Mesothelial cell of epicardium (in vitro differentiated cells): ENCODE measurements at regions not wholly inside any gene's neighbourhood (a gene's known extent, or its start where the extent isn't known, plus 50 kb on each side); places are given as distances from the start of the nearest gene placed in this dataset.

ENCODE experiments used
- DNase-seq, 2 experiments: peaks; one replicate each; pipeline ENCODE4 v3.0.0; 2021; ENCODE audit warnings: low spot score in 2 of 2; ENCODE audit not compliant: unreplicated experiment in 2 of 2
- H3K27ac Mint-ChIP-seq: 2 replicates; pipeline ENCODE4 v1.8.0; 2021; ENCODE audit warnings: mixed read lengths
- H3K27me3 Mint-ChIP-seq: 2 replicates; pipeline ENCODE4 v1.8.0; 2021; ENCODE audit warnings: low read depth, mixed read lengths
- H3K36me3 Mint-ChIP-seq: 2 replicates; pipeline ENCODE4 v1.8.0; 2021; ENCODE audit warnings: mixed read lengths
- H3K4me1 Mint-ChIP-seq: 2 replicates; pipeline ENCODE4 v1.8.0; 2021; ENCODE audit warnings: mixed read lengths
- H3K4me3 Mint-ChIP-seq: 2 replicates; pipeline ENCODE4 v1.8.0; 2021; ENCODE audit warnings: mild to moderate bottlenecking, moderate library complexity, mixed read lengths
- H3K9me3 Mint-ChIP-seq: 2 replicates; pipeline ENCODE4 v1.8.0; 2021; ENCODE audit warnings: mixed read lengths
- TF ChIP-seq, protein P1 (sequence below): fragments of 200-600 bp; sonication (generic); IDR thresholded peaks from one replicate; pipeline ENCODE4 v1.5.0; 2021; ENCODE audit warnings: antibody characterized with exemption; ENCODE audit not compliant: unreplicated experiment

DNA sequence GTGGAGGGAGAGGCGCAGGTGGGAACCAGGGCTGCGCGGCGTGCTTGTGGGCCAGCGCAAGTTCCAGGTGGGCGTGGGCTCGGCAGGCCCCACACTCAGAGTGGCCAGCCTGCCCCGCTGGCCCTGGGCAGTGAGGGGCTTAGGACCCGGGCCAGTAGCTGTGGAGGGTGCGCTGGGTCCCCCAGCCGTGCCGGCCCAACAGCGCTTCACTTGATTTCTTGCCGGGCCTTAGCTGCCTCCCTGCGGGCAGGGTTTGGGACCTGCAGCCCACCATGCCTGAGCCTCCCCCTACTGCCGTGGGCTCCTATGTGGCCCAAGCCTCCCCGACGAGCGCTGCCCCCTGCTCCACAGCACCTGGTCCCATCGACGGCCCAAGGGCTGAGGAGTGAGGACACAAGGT, 1636.9 kb upstream of the SLC39A10 start:
- H3K4me3 Mint-ChIP-seq = no peak overlapping the region
- DNase-seq = no peak
- peaks cover 11% of the 10 kb centered on the region for H3K36me3 Mint-ChIP-seq
- H3K4me1 Mint-ChIP-seq = peaks cover 7% of the 10 kb centered on the region
- TF ChIP-seq, protein P1, sequence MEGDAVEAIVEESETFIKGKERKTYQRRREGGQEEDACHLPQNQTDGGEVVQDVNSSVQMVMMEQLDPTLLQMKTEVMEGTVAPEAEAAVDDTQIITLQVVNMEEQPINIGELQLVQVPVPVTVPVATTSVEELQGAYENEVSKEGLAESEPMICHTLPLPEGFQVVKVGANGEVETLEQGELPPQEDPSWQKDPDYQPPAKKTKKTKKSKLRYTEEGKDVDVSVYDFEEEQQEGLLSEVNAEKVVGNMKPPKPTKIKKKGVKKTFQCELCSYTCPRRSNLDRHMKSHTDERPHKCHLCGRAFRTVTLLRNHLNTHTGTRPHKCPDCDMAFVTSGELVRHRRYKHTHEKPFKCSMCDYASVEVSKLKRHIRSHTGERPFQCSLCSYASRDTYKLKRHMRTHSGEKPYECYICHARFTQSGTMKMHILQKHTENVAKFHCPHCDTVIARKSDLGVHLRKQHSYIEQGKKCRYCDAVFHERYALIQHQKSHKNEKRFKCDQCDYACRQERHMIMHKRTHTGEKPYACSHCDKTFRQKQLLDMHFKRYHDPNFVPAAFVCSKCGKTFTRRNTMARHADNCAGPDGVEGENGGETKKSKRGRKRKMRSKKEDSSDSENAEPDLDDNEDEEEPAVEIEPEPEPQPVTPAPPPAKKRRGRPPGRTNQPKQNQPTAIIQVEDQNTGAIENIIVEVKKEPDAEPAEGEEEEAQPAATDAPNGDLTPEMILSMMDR = no peak
- peaks cover 26% of the 10 kb centered on the region for H3K9me3 Mint-ChIP-seq
- H3K27me3 Mint-ChIP-seq = no peaks in the 10 kb centered on the region
- no peak overlapping the region for H3K27ac Mint-ChIP-seq

DNA sequence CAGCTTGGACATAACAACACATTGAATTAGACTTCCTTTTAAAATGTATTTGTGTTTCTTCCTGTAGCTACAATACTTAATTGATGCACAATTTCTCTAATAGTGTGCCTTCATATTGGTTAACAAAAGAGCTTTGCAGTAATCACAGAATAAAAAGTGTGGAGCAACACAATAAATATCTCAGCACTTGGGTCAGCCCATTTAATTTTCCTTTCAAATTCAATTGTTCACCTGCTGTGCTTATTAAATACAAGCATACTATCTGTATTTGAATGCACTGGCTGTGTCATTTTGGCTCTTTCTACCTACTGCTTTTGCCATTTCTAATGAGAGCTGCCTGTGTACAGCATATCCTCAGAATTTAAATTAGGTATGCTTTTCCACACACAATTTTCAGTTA, 1641.3 kb upstream of the SLC39A10 start:
- TF ChIP-seq, protein P1 = no peak
- peaks cover 14% of the 10 kb centered on the region for H3K4me1 Mint-ChIP-seq
- H3K36me3 Mint-ChIP-seq = peaks cover 5% of the 10 kb centered on the region
- H3K4me3 Mint-ChIP-seq = no peak overlapping the region
- no peak overlapping the region for H3K27ac Mint-ChIP-seq
- H3K9me3 Mint-ChIP-seq = peaks cover 23% of the 10 kb centered on the region
- no peaks in the 10 kb centered on the region for H3K27me3 Mint-ChIP-seq
- no peak for DNase-seq

DNA sequence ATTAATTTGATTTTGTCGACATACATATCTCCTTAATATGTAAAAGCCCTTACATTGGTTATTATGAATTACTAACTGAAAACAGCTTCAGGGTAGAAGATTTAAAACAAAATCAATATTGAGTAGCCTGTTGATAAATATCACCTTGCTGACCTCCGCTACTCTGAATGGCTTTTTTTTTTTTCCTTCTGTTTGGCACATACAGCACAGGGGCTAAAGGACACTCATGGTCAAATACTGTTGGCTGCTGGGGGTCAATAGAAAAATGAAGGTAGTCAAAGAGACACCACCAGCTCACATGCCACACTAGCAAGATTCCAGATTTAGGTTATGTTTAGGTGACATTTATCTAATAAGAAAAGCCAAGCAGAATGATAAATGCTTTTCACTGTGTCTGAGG, 1642.4 kb upstream of the SLC39A10 start:
- peaks cover 14% of the 10 kb centered on the region for H3K4me1 Mint-ChIP-seq
- peak overlapping the region; percentile 41 for H3K27ac Mint-ChIP-seq
- H3K4me3 Mint-ChIP-seq = no peak overlapping the region

DNA sequence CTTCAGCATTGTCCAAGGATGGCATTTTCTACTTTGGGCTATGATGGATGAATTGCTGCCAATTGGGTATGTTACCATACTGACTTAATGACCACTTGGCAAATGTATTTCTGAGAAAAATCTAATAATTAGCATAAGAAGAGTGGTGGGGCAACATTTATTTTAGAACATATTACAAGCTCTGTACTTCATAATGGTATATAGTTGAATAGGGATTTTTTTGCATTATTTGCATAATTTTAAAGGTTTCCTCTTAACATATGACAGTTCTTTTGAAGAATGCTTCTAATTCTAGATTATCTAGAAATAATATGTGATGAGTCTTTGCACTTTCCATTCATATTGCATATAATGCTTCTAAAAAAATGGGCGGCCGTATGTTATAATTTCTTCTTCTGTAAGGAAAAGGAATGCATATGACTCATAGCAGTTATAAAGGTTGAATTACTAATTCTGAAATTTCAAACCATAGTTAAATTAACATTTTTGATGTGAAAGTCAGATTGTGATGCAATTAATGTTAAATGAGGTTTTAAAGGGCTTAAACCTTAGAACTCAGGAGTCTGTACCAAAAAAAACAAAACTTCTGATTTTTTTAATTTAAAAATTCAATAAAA, 1652.3 kb upstream of the SLC39A10 start:
- H3K27me3 Mint-ChIP-seq = no peaks in the 10 kb centered on the region
- H3K27ac Mint-ChIP-seq = no peak overlapping the region
- H3K4me1 Mint-ChIP-seq = no peaks in the 10 kb centered on the region
- TF ChIP-seq, protein P1 = no peak
- H3K9me3 Mint-ChIP-seq = peaks cover 24% of the 10 kb centered on the region
- no peak for DNase-seq
- peaks cover 8% of the 10 kb centered on the region for H3K36me3 Mint-ChIP-seq
- no peak overlapping the region for H3K4me3 Mint-ChIP-seq

More for the DNA sequence above, 1642.4 kb upstream of the SLC39A10 start:
- peaks cover 6% of the 10 kb centered on the region for H3K36me3 Mint-ChIP-seq
- no peak for DNase-seq
- peaks cover 24% of the 10 kb centered on the region for H3K9me3 Mint-ChIP-seq
- no peaks in the 10 kb centered on the region for H3K27me3 Mint-ChIP-seq
- TF ChIP-seq, protein P1 = no peak

DNA sequence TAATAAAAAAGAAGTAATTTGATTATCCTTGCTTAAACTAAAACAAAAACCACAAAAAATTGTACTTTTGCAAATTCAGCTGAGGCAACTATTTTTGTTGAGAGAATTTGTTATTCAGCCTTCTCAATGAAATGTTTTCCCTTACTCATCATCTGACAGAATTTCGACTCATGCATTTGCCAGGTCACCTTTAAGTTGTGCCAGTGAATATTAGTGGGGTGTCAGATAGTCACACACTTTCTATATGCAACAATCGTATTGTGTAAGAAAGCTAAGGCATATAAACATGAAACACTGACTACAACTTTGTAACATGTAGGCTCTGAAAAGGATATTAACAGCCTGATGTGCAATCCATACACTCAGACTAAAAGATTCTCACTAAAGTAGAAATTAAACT, 1653.1 kb upstream of the SLC39A10 start:
- Mint-ChIP-seq H3K27me3 (no peaks in the 10 kb centered on the region), H3K9me3 (peaks cover 16% of the 10 kb centered on the region), H3K36me3 (peaks cover 4% of the 10 kb centered on the region), H3K4me3 (no peak overlapping the region), H3K4me1 (no peaks in the 10 kb centered on the region), H3K27ac (no peak overlapping the region)
- no peak for DNase-seq
- TF ChIP-seq, protein P1 = no peak
